Mesothelial cell of epicardium (in vitro differentiated cells): ENCODE measurements at regions not wholly inside any gene's neighbourhood (a gene's known extent, or its start where the extent isn't known, plus 50 kb on each side); places are given as distances from the start of the nearest gene placed in this dataset.
A peak's percentile ranks its signal among the peaks of the same experiment; 100 is the strongest.

Source experiments
- DNase-seq, 2 experiments: peaks; one replicate each; pipeline ENCODE4 v3.0.0; 2021; ENCODE audit warnings: low spot score in 2 of 2; ENCODE audit not compliant: unreplicated experiment in 2 of 2
- H3K27ac Mint-ChIP-seq: 2 replicates; pipeline ENCODE4 v1.8.0; 2021; ENCODE audit warnings: mixed read lengths
- H3K27me3 Mint-ChIP-seq: 2 replicates; pipeline ENCODE4 v1.8.0; 2021; ENCODE audit warnings: low read depth, mixed read lengths
- H3K36me3 Mint-ChIP-seq: 2 replicates; pipeline ENCODE4 v1.8.0; 2021; ENCODE audit warnings: mixed read lengths
- H3K4me1 Mint-ChIP-seq: 2 replicates; pipeline ENCODE4 v1.8.0; 2021; ENCODE audit warnings: mixed read lengths
- H3K4me3 Mint-ChIP-seq: 2 replicates; pipeline ENCODE4 v1.8.0; 2021; ENCODE audit warnings: mild to moderate bottlenecking, moderate library complexity, mixed read lengths
- H3K9me3 Mint-ChIP-seq: 2 replicates; pipeline ENCODE4 v1.8.0; 2021; ENCODE audit warnings: mixed read lengths
- TF ChIP-seq, protein P1 (sequence below): fragments of 200-600 bp; sonication (generic); IDR thresholded peaks from one replicate; pipeline ENCODE4 v1.5.0; 2021; ENCODE audit warnings: antibody characterized with exemption; ENCODE audit not compliant: unreplicated experiment

- no peak for DNase-seq
- no peak overlapping the region for H3K4me3 Mint-ChIP-seq
- no peak overlapping the region for H3K27ac Mint-ChIP-seq
- peaks cover 26% of the 10 kb centered on the region for H3K9me3 Mint-ChIP-seq
- H3K27me3 Mint-ChIP-seq, result no peaks in the 10 kb centered on the region
- TF ChIP-seq, protein P1, sequence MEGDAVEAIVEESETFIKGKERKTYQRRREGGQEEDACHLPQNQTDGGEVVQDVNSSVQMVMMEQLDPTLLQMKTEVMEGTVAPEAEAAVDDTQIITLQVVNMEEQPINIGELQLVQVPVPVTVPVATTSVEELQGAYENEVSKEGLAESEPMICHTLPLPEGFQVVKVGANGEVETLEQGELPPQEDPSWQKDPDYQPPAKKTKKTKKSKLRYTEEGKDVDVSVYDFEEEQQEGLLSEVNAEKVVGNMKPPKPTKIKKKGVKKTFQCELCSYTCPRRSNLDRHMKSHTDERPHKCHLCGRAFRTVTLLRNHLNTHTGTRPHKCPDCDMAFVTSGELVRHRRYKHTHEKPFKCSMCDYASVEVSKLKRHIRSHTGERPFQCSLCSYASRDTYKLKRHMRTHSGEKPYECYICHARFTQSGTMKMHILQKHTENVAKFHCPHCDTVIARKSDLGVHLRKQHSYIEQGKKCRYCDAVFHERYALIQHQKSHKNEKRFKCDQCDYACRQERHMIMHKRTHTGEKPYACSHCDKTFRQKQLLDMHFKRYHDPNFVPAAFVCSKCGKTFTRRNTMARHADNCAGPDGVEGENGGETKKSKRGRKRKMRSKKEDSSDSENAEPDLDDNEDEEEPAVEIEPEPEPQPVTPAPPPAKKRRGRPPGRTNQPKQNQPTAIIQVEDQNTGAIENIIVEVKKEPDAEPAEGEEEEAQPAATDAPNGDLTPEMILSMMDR, result no peak
- H3K4me1 Mint-ChIP-seq, result peaks cover 3% of the 10 kb centered on the region
- H3K36me3 Mint-ChIP-seq, result peaks cover 2% of the 10 kb centered on the region
Measured at GRCh38 chr13:67752759-67753158, 522.6 kb upstream of the PCDH9 start.

DNA sequence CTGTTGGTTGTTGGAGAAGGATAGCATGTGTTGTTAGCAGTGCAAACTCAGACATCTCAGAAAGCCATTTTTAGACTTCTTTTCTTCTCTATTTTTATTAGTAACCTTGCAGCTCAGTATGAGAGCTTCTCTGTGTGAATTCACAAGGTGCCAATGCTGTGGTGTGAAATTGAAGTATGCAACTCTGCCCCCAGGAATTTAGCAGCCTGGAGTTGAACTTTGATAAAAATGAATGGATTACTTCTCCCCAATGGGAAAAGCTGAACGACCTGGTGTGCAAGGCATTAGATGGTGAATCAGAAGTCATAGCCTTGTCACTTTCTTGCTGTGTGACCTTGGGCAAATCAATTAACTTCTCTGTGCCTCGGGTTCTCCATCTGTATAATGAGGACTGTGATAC, 512.3 kb upstream of the PCDH9 start:
- no peak for DNase-seq
- Mint-ChIP-seq H3K36me3 (peaks cover 5% of the 10 kb centered on the region), H3K4me1 (peaks cover 8% of the 10 kb centered on the region), H3K4me3 (no peak overlapping the region), H3K9me3 (peaks cover 4% of the 10 kb centered on the region), H3K27ac (no peak overlapping the region), H3K27me3 (no peaks in the 10 kb centered on the region)
- TF ChIP-seq, protein P1, result no peak

DNA sequence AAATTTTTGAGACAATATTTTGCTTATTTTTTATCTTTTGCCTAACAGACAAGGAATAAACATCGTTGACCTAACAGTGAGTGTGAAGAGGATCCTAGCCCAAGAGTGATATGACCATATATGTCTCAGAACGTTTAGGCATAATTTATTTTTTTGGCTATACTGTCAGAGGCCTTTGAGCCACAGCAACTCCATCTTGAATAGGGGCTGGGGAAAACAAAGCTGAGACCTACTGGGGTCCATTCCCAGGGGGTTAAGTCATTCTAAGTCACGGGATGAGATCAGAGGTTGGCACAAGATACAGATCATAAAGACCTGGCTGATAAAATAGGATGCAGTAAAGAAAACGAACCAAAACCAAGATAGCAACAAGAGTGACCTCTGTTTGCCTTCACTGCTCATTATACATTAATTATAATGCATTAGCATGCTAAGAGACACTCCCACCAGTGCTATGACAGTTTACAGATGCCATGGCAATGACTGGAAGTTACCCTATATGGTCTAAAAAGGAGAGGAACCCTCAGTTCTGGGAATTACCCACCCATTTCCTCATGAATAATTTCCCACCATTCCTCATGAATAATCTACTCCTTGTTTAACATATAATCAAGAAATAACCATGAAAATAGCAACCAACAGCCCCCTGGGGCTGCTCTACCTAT, 510.9 kb upstream of the PCDH9 start:
- Mint-ChIP-seq H3K9me3 (peaks cover 4% of the 10 kb centered on the region), H3K4me3 (no peak overlapping the region), H3K36me3 (peaks cover 5% of the 10 kb centered on the region), H3K27ac (no peak overlapping the region), H3K27me3 (no peaks in the 10 kb centered on the region), H3K4me1 (peaks cover 20% of the 10 kb centered on the region)
- TF ChIP-seq, protein P1, result no peak
- DNase-seq, result no peak

GRCh38 chr13:67736646-67737420, 506.7 kb upstream of the PCDH9 start:
- Mint-ChIP-seq H3K27me3 (no peaks in the 10 kb centered on the region), H3K4me3 (peak overlapping the region; percentile 15)
- DNase-seq, result no peak

DNA sequence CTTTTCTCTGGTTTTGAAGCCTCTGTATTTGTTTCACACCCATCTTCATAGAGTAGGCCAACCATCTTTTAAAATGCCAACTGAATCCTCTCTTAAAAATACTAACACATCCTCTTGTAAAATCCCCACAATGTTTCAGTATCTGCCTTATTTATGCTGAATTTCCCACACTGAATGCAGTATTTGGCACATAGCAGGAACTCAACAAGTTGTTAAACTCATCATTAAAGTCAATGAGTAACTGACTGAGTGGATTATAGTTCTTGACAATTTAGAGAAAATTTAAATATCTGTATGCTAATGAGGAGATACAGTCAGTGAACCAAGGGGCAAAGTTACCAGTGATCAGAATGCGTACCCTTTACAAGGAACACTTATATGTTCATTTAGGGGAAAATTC, 505.5 kb upstream of the PCDH9 start:
- Mint-ChIP-seq H3K4me3 (no peak overlapping the region), H3K36me3 (peaks cover 5% of the 10 kb centered on the region), H3K4me1 (peaks cover 19% of the 10 kb centered on the region), H3K27me3 (no peaks in the 10 kb centered on the region), H3K27ac (peak overlapping the region; percentile 8), H3K9me3 (peaks cover 4% of the 10 kb centered on the region)
- DNase-seq, result no peak
- TF ChIP-seq, protein P1, result no peak

More at GRCh38 chr13:67736646-67737420, 506.7 kb upstream of the PCDH9 start:
- peaks cover 5% of the 10 kb centered on the region for H3K36me3 Mint-ChIP-seq
- TF ChIP-seq, protein P1, result peak; percentile 48
- peak overlapping the region; percentile 91 for H3K27ac Mint-ChIP-seq
- peaks cover 4% of the 10 kb centered on the region for H3K9me3 Mint-ChIP-seq
- H3K4me1 Mint-ChIP-seq, result peaks cover 22% of the 10 kb centered on the region
